WTC11 (cell line): ENCODE measurements at regions not wholly inside any gene's neighbourhood (a gene's known extent, or its start where the extent isn't known, plus 50 kb on each side); places are given as distances from the start of the nearest gene placed in this dataset.

ENCODE experiments used
- ATAC-seq: fragments of 200-7000 bp; cut with Tn5 transposase; 2 replicates; pipeline ENCODE4 v1.10.0; 2021; ENCODE audit warnings: mild to moderate bottlenecking, moderate library complexity
- CTCF ChIA-PET: fragments of 300-600 bp; sonication (Branson Sonifier 250); formaldehyde crosslinking; loops from one replicate; lab custom pipeline; 2021; ENCODE audit warnings: antibody characterized with exemption; lab: Charles Lee
- POLR2A ChIA-PET: fragments of 350-600 bp; sonication (Branson Sonifier 250); formaldehyde crosslinking; loops from one replicate; lab custom pipeline; 2021; ENCODE audit warnings: antibody characterized with exemption; lab: Charles Lee
- DNase-seq: peaks from one replicate; pipeline ENCODE4 v3.0.0; 2021; ENCODE audit warnings: low spot score
- H3K27ac Mint-ChIP-seq: 2 replicates; pipeline ENCODE4 v1.8.0; 2021; ENCODE audit warnings: mixed read lengths
- H3K27me3 Mint-ChIP-seq: 2 replicates; pipeline ENCODE4 v1.8.0; 2021; ENCODE audit warnings: low read depth, mild to moderate bottlenecking, moderate library complexity, mixed read lengths
- H3K36me3 Mint-ChIP-seq: 2 replicates; pipeline ENCODE4 v1.8.0; 2021; ENCODE audit warnings: mixed read lengths
- H3K4me1 Mint-ChIP-seq: 2 replicates; pipeline ENCODE4 v1.8.0; 2022; ENCODE audit warnings: mixed read lengths
- H3K4me3 Mint-ChIP-seq: 2 replicates; pipeline ENCODE4 v1.8.0; 2021; ENCODE audit warnings: mild to moderate bottlenecking, moderate library complexity, mixed read lengths
- H3K9me3 Mint-ChIP-seq: 2 replicates; pipeline ENCODE4 v1.8.0; 2021; ENCODE audit warnings: mixed read lengths
- CBFB ChIP-seq: sonication (generic); formaldehyde crosslinking; IDR thresholded peaks from 2 replicates; pipeline ENCODE4 v1.8.1; 2022; ENCODE audit warnings: mild to moderate bottlenecking, low read depth, missing genetic modification reagents
- CREM ChIP-seq: sonication (generic); formaldehyde crosslinking; IDR thresholded peaks from 2 replicates; pipeline ENCODE4 v1.8.1; 2022; ENCODE audit warnings: mild to moderate bottlenecking, missing genetic modification reagents, moderate library complexity
- ETV6 ChIP-seq: sonication (generic); formaldehyde crosslinking; IDR thresholded peaks from 2 replicates; pipeline ENCODE4 v1.8.1; 2022; ENCODE audit warnings: mild to moderate bottlenecking, missing genetic modification reagents
- FOXK1 ChIP-seq: sonication (generic); formaldehyde crosslinking; IDR thresholded peaks from 2 replicates; pipeline ENCODE4 v1.8.0; 2022; ENCODE audit warnings: mild to moderate bottlenecking, moderate library complexity, missing genetic modification reagents
- IRF2 ChIP-seq: sonication (generic); formaldehyde crosslinking; IDR thresholded peaks from 2 replicates; pipeline ENCODE4 v1.8.0; 2022; ENCODE audit warnings: low read depth, missing genetic modification reagents, borderline replicate concordance
- KAT7 ChIP-seq: sonication (generic); formaldehyde crosslinking; IDR thresholded peaks from 2 replicates; pipeline ENCODE4 v1.8.1; 2023; ENCODE audit warnings: missing genetic modification reagents, mild to moderate bottlenecking, borderline replicate concordance
- TCF7 ChIP-seq: sonication (generic); formaldehyde crosslinking; IDR thresholded peaks from 2 replicates; pipeline ENCODE4 v1.8.0; 2022; ENCODE audit warnings: mild to moderate bottlenecking, low read depth, missing genetic modification reagents, moderate library complexity
- TP53 ChIP-seq: sonication (generic); formaldehyde crosslinking; IDR thresholded peaks from 2 replicates; pipeline ENCODE4 v1.8.1; 2023; ENCODE audit warnings: mild to moderate bottlenecking, missing genetic modification reagents
- ZBTB21 ChIP-seq: sonication (generic); formaldehyde crosslinking; IDR thresholded peaks from 2 replicates; pipeline ENCODE4 v1.8.1; 2023; ENCODE audit warnings: mild to moderate bottlenecking, missing genetic modification reagents, borderline replicate concordance
- ZNF138 ChIP-seq: sonication (generic); formaldehyde crosslinking; conservative IDR thresholded peaks from 2 replicates; pipeline ENCODE4 v1.8.1; 2022; ENCODE audit warnings: mild to moderate bottlenecking, moderate library complexity, missing genetic modification reagents
- ZNF219 ChIP-seq: sonication (generic); formaldehyde crosslinking; IDR thresholded peaks from 2 replicates; pipeline ENCODE4 v1.8.0; 2023; ENCODE audit warnings: missing genetic modification reagents, mild to moderate bottlenecking, borderline replicate concordance
- ZNF396 ChIP-seq: fragments of 250-450 bp; sonication (Bioruptor Pico); IDR thresholded peaks from 2 replicates; pipeline ENCODE4 v1.8.0; 2021; ENCODE audit warnings: mild to moderate bottlenecking, moderate library complexity, borderline replicate concordance
- ZSCAN18 ChIP-seq: fragments of 250-450 bp; sonication (Bioruptor Pico); IDR thresholded peaks from 2 replicates; pipeline ENCODE4 v2.1.2; 2022; ENCODE audit warnings: mild to moderate bottlenecking, moderate library complexity
- TF ChIP-seq, protein P1 (sequence below): sonication (generic); formaldehyde crosslinking; IDR thresholded peaks from 2 replicates; pipeline ENCODE4 v1.8.0; 2022; ENCODE audit warnings: mild to moderate bottlenecking, missing genetic modification reagents
- TF ChIP-seq, protein P2 (sequence below): sonication (generic); formaldehyde crosslinking; IDR thresholded peaks from 2 replicates; pipeline ENCODE4 v1.8.1; 2022; ENCODE audit warnings: mild to moderate bottlenecking, moderate library complexity, missing genetic modification reagents
- TF ChIP-seq, protein P3 (sequence below): sonication (generic); formaldehyde crosslinking; IDR thresholded peaks from 2 replicates; pipeline ENCODE4 v1.8.1; 2022; ENCODE audit warnings: missing genetic modification reagents, borderline replicate concordance

DNA sequence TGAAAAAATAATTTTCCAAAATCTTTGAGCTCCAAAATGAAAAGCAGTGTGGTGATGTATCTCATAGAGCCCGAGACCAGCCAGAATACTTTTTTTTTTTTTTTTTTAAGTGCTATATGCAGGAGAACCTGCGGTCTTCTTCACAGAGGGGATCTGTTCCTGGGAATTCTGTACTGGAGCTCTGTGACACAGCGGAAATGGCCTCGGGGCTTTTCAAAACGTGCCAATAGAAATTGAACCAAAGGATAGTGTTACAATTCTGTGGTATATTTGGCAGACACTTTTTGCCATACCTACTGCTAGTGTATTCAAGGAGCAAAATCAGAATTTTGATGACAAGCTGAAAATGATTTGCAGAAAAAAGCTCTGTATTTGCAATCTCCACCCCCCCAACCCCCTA, 1429.3 kb upstream of the LRRTM3 start (continued):
- TF ChIP-seq KAT7 (CRISPR knock-in tag) (no peak), ZBTB21 (CRISPR knock-in tag) (no peak)
- TF ChIP-seq, protein P1, sequence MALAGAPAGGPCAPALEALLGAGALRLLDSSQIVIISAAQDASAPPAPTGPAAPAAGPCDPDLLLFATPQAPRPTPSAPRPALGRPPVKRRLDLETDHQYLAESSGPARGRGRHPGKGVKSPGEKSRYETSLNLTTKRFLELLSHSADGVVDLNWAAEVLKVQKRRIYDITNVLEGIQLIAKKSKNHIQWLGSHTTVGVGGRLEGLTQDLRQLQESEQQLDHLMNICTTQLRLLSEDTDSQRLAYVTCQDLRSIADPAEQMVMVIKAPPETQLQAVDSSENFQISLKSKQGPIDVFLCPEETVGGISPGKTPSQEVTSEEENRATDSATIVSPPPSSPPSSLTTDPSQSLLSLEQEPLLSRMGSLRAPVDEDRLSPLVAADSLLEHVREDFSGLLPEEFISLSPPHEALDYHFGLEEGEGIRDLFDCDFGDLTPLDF (CRISPR knock-in tag): no peak
- TF ChIP-seq, protein P2, sequence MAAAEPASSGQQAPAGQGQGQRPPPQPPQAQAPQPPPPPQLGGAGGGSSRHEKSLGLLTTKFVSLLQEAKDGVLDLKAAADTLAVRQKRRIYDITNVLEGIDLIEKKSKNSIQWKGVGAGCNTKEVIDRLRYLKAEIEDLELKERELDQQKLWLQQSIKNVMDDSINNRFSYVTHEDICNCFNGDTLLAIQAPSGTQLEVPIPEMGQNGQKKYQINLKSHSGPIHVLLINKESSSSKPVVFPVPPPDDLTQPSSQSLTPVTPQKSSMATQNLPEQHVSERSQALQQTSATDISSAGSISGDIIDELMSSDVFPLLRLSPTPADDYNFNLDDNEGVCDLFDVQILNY (CRISPR knock-in tag): no peak
- TF ChIP-seq, protein P3, sequence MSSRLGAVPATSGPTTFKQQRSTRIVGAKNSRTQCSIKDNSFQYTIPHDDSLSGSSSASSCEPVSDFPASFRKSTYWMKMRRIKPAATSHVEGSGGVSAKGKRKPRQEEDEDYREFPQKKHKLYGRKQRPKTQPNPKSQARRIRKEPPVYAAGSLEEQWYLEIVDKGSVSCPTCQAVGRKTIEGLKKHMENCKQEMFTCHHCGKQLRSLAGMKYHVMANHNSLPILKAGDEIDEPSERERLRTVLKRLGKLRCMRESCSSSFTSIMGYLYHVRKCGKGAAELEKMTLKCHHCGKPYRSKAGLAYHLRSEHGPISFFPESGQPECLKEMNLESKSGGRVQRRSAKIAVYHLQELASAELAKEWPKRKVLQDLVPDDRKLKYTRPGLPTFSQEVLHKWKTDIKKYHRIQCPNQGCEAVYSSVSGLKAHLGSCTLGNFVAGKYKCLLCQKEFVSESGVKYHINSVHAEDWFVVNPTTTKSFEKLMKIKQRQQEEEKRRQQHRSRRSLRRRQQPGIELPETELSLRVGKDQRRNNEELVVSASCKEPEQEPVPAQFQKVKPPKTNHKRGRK: no peak

- TF ChIP-seq ZNF219 (CRISPR knock-in tag): no peak
- TF ChIP-seq, protein P2 (CRISPR knock-in tag): no peak
- TF ChIP-seq IRF2 (CRISPR knock-in tag): no peak
- no peak for TF ChIP-seq FOXK1 (CRISPR knock-in tag)
- TF ChIP-seq ZSCAN18 (CRISPR knock-in tag): no peak
- no peak overlapping the region for H3K27ac Mint-ChIP-seq
- no peak overlapping the region for H3K4me3 Mint-ChIP-seq
- peaks cover 9% of the 10 kb centered on the region; the same call in 1 of the 2 replicates for H3K4me1 Mint-ChIP-seq
- POLR2A ChIA-PET: no interaction called here
- H3K27me3 Mint-ChIP-seq: no peaks in the 10 kb centered on the region
- no peak for DNase-seq
- CTCF ChIA-PET: no interaction called here
- no peak for ATAC-seq
- H3K36me3 Mint-ChIP-seq: no peaks in the 10 kb centered on the region
- H3K9me3 Mint-ChIP-seq: peaks cover 5% of the 10 kb centered on the region
These were observed 1428.0 kb upstream of the LRRTM3 start for GRCh38 chr10:65497837-65498236.

GRCh38 chr10:65500716-65501115, 1425.1 kb upstream of the LRRTM3 start:
- Mint-ChIP-seq H3K36me3 (no peaks in the 10 kb centered on the region), H3K4me3 (no peak overlapping the region), H3K4me1 (peaks cover 9% of the 10 kb centered on the region; the same call in 1 of the 2 replicates), H3K27me3 (no peaks in the 10 kb centered on the region), H3K27ac (no peak overlapping the region), H3K9me3 (peaks cover 6% of the 10 kb centered on the region)
- POLR2A ChIA-PET: no interaction called here
- DNase-seq: no peak
- ATAC-seq: no peak
- CTCF ChIA-PET: no interaction called here
- TF ChIP-seq TP53: no peak
- TF ChIP-seq ETV6: no peak
- no peak for TF ChIP-seq ZNF138 (CRISPR knock-in tag)
- no peak for TF ChIP-seq TCF7 (CRISPR knock-in tag)

- TF ChIP-seq ETV6 (no peak), CBFB (CRISPR knock-in tag) (no peak), KAT7 (CRISPR knock-in tag) (no peak), ZNF396 (CRISPR knock-in tag) (no peak), CREM (no peak)
- TF ChIP-seq, protein P3: no peak
- Mint-ChIP-seq H3K4me1 (peaks cover 9% of the 10 kb centered on the region; the same call in 1 of the 2 replicates), H3K36me3 (no peaks in the 10 kb centered on the region), H3K9me3 (peaks cover 10% of the 10 kb centered on the region), H3K4me3 (no peak overlapping the region), H3K27me3 (no peaks in the 10 kb centered on the region), H3K27ac (no peak overlapping the region)
- CTCF ChIA-PET: no interaction called here
- no peak for DNase-seq
- POLR2A ChIA-PET: no interaction called here
- ATAC-seq: no peak
These were observed 1424.6 kb upstream of the LRRTM3 start for GRCh38 chr10:65501259-65501658.
